ENCODE measurements at regions not wholly inside any gene's neighbourhood (a gene's known extent, or its start where the extent isn't known, plus 50 kb on each side); places are given as distances from the start of the nearest gene placed in this dataset.

- no peak for DNase-seq (ENCODE audit: low read depth, low spot score)
- in situ Hi-C loops (cut with HindIII; ENCODE audit: low pct_unique_long_range_greater_than_20kb, low sequenced_read_pairs) = no loop called here
Observed at GRCh38 chr6:66717801-66718200, 1010.8 kb upstream of the EYS start.

GRCh38 chr6:66699385-66699784 lies 992.4 kb upstream of the EYS start:
- in situ Hi-C loops (cut with HindIII; ENCODE audit: low pct_unique_long_range_greater_than_20kb, low sequenced_read_pairs) = no loop called here
- DNase-seq (ENCODE audit: low read depth, low spot score) = no peak

- no peak for DNase-seq (ENCODE audit: low read depth, low spot score)
- in situ Hi-C loops (cut with HindIII; ENCODE audit: low pct_unique_long_range_greater_than_20kb, low sequenced_read_pairs) = no loop called here
Observed at GRCh38 chr6:66689608-66690007, 982.6 kb upstream of the EYS start.

- in situ Hi-C loops (cut with HindIII; ENCODE audit: low pct_unique_long_range_greater_than_20kb, low sequenced_read_pairs) = no loop called here
- DNase-seq (ENCODE audit: low read depth, low spot score) = no peak
Observed at GRCh38 chr6:66687611-66688140, 980.6 kb upstream of the EYS start.

- in situ Hi-C loops (cut with HindIII; ENCODE audit: low pct_unique_long_range_greater_than_20kb, low sequenced_read_pairs) = no loop called here
- DNase-seq (ENCODE audit: low read depth, low spot score) = peak; percentile 91
Observed at GRCh38 chr6:66675906-66676305, 968.9 kb upstream of the EYS start.

GRCh38 chr6:66664112-66664511 lies 957.1 kb upstream of the EYS start:
- in situ Hi-C loops (cut with HindIII; ENCODE audit: low pct_unique_long_range_greater_than_20kb, low sequenced_read_pairs) = no loop called here
- no peak for DNase-seq (ENCODE audit: low read depth, low spot score)

GRCh38 chr6:66662721-66663507 lies 955.9 kb upstream of the EYS start:
- in situ Hi-C loops (cut with HindIII; ENCODE audit: low pct_unique_long_range_greater_than_20kb, low sequenced_read_pairs) = no loop called here

GRCh38 chr6:66662196-66662595 lies 955.2 kb upstream of the EYS start:
- in situ Hi-C loops (cut with HindIII; ENCODE audit: low pct_unique_long_range_greater_than_20kb, low sequenced_read_pairs) = no loop called here
- peak; percentile 55 for DNase-seq (ENCODE audit: low read depth, low spot score)

More at GRCh38 chr6:66662721-66663507, 955.9 kb upstream of the EYS start:
- DNase-seq (ENCODE audit: low read depth, low spot score) = no peak

- in situ Hi-C loops (cut with HindIII; ENCODE audit: low pct_unique_long_range_greater_than_20kb, low sequenced_read_pairs) = no loop called here
- DNase-seq (ENCODE audit: low read depth, low spot score) = no peak
Observed at GRCh38 chr6:66655420-66655819, 948.4 kb upstream of the EYS start.

- DNase-seq (ENCODE audit: low read depth, low spot score) = no peak
- in situ Hi-C loops (cut with HindIII; ENCODE audit: low pct_unique_long_range_greater_than_20kb, low sequenced_read_pairs) = no loop called here
Observed at GRCh38 chr6:66638518-66638917, 931.5 kb upstream of the EYS start.

GRCh38 chr6:66638099-66638498 lies 931.1 kb upstream of the EYS start:
- DNase-seq (ENCODE audit: low read depth, low spot score) = no peak

GRCh38 chr6:66628917-66629316 lies 921.9 kb upstream of the EYS start:
- in situ Hi-C loops (cut with HindIII; ENCODE audit: low pct_unique_long_range_greater_than_20kb, low sequenced_read_pairs) = no loop called here
- DNase-seq (ENCODE audit: low read depth, low spot score) = no peak

More at GRCh38 chr6:66638099-66638498, 931.1 kb upstream of the EYS start:
- in situ Hi-C loops (cut with HindIII; ENCODE audit: low pct_unique_long_range_greater_than_20kb, low sequenced_read_pairs) = no loop called here

GRCh38 chr6:66623050-66623449 lies 916.0 kb upstream of the EYS start:
- in situ Hi-C loops (cut with HindIII; ENCODE audit: low pct_unique_long_range_greater_than_20kb, low sequenced_read_pairs) = no loop called here
- DNase-seq (ENCODE audit: low read depth, low spot score) = no peak

- in situ Hi-C loops (cut with HindIII; ENCODE audit: low pct_unique_long_range_greater_than_20kb, low sequenced_read_pairs) = no loop called here
- DNase-seq (ENCODE audit: low read depth, low spot score) = no peak
Observed at GRCh38 chr6:66605971-66606370, 898.9 kb upstream of the EYS start.

- no peak for DNase-seq (ENCODE audit: low read depth, low spot score)
- in situ Hi-C loops (cut with HindIII; ENCODE audit: low pct_unique_long_range_greater_than_20kb, low sequenced_read_pairs) = no loop called here
Observed at GRCh38 chr6:66605011-66605410, 898.0 kb upstream of the EYS start.

GRCh38 chr6:66599541-66599940 lies 892.5 kb upstream of the EYS start:
- in situ Hi-C loops (cut with HindIII; ENCODE audit: low pct_unique_long_range_greater_than_20kb, low sequenced_read_pairs) = no loop called here
- DNase-seq (ENCODE audit: low read depth, low spot score) = no peak

- peak; percentile 5 for DNase-seq (ENCODE audit: low read depth, low spot score)
- in situ Hi-C loops (cut with HindIII; ENCODE audit: low pct_unique_long_range_greater_than_20kb, low sequenced_read_pairs) = no loop called here
Observed at GRCh38 chr6:66578362-66578761, 871.3 kb upstream of the EYS start.

GRCh38 chr6:66568271-66568670 lies 861.2 kb upstream of the EYS start:
- DNase-seq (ENCODE audit: low read depth, low spot score) = peak; percentile 67
- in situ Hi-C loops (cut with HindIII; ENCODE audit: low pct_unique_long_range_greater_than_20kb, low sequenced_read_pairs) = no loop called here

GRCh38 chr6:66561479-66561878 lies 854.5 kb upstream of the EYS start:
- in situ Hi-C loops (cut with HindIII; ENCODE audit: low pct_unique_long_range_greater_than_20kb, low sequenced_read_pairs) = no loop called here
- no peak for DNase-seq (ENCODE audit: low read depth, low spot score)

Measured in SK-MEL-5 (cell line).